ENCODE measurements at regions not wholly inside any gene's neighbourhood (a gene's known extent, or its start where the extent isn't known, plus 50 kb on each side); places are given as distances from the start of the nearest gene placed in this dataset.

DNA sequence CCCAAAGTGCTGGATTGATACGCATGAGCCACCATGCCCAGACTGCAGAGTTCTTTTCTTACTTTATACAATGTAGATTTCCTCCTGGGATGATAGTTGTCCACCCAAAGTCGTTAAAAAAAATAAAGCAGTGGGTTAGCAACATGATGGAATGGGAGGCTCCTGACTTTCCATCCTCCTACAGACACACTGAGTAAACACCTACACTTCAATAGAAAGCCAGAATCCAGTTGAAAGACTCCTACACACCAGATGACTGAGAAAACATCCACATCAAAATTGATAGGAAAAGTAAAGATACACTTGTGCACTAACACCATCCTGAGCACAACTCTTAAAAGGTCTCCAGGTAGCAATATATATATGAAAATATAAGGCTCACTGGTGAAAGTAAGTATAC, 95.0 kb upstream of the TUT7 start:
- TF ChIP-seq TAF1 (IDR thresholded peaks at IDR 0.05; ENCODE audit: low read depth) (no peak), POLR2AphosphoS5 (IDR thresholded peaks at IDR 0.05) (no peak), EZH2 (IDR thresholded peaks at IDR 0.05; ENCODE audit: borderline replicate concordance, insufficient read depth, low read length, poor library complexity, severe bottlenecking) (no peak), RAD21 (conservative IDR thresholded peaks at IDR 0.05) (no peak)
- TF ChIP-seq, protein P1, sequence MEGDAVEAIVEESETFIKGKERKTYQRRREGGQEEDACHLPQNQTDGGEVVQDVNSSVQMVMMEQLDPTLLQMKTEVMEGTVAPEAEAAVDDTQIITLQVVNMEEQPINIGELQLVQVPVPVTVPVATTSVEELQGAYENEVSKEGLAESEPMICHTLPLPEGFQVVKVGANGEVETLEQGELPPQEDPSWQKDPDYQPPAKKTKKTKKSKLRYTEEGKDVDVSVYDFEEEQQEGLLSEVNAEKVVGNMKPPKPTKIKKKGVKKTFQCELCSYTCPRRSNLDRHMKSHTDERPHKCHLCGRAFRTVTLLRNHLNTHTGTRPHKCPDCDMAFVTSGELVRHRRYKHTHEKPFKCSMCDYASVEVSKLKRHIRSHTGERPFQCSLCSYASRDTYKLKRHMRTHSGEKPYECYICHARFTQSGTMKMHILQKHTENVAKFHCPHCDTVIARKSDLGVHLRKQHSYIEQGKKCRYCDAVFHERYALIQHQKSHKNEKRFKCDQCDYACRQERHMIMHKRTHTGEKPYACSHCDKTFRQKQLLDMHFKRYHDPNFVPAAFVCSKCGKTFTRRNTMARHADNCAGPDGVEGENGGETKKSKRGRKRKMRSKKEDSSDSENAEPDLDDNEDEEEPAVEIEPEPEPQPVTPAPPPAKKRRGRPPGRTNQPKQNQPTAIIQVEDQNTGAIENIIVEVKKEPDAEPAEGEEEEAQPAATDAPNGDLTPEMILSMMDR (IDR thresholded peaks at IDR 0.05; ENCODE audit: poor library complexity, severe bottlenecking), result no peak

All from neural cell (in vitro differentiated cells).